Fibroblast of mammary gland (primary cell): ENCODE measurements at regions not wholly inside any gene's neighbourhood (a gene's known extent, or its start where the extent isn't known, plus 50 kb on each side); places are given as distances from the start of the nearest gene placed in this dataset.

Experiments
- DNase-seq: peaks from one replicate; pipeline ENCODE4 v3.0.0-alpha.2; 2010; ENCODE audit warnings: low read depth
- H3K4me3 ChIP-seq: 2 replicates; pipeline ENCODE4 v1.5.1; 2011; ENCODE audit warnings: low read depth, mild to moderate bottlenecking, low read length, moderate library complexity; ENCODE audit not compliant: control insufficient read depth
- TF ChIP-seq, protein P1 (sequence below): conservative IDR thresholded peaks from 2 replicates; pipeline ENCODE4 v1.5.1; 2011; ENCODE audit warnings: low read depth, low read length, inconsistent platforms; ENCODE audit not compliant: control insufficient read depth, insufficient read depth

DNA sequence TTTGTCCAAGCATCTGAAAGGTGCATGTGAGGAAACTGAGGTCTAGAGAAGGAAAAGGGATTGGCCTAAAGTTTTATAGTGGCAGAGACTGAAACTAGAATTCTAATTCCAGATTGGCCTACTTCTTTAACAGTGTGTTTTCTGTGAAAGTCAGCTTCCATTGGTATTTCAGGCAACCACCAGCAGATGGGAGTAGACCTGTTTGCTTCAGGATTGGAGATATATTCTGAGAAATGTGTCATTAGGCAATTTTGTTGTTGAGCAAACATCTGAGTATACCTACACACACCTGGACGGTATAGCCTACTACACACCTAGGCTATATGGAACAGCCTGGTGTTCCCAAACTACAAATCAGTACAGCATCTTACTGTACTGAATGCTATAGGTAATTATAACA lies 207.3 kb upstream of the RADX start:
- H3K4me3 ChIP-seq, result no peak overlapping the region
- no peak for DNase-seq
- TF ChIP-seq, protein P1, sequence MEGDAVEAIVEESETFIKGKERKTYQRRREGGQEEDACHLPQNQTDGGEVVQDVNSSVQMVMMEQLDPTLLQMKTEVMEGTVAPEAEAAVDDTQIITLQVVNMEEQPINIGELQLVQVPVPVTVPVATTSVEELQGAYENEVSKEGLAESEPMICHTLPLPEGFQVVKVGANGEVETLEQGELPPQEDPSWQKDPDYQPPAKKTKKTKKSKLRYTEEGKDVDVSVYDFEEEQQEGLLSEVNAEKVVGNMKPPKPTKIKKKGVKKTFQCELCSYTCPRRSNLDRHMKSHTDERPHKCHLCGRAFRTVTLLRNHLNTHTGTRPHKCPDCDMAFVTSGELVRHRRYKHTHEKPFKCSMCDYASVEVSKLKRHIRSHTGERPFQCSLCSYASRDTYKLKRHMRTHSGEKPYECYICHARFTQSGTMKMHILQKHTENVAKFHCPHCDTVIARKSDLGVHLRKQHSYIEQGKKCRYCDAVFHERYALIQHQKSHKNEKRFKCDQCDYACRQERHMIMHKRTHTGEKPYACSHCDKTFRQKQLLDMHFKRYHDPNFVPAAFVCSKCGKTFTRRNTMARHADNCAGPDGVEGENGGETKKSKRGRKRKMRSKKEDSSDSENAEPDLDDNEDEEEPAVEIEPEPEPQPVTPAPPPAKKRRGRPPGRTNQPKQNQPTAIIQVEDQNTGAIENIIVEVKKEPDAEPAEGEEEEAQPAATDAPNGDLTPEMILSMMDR, result peak; percentile 19

DNA sequence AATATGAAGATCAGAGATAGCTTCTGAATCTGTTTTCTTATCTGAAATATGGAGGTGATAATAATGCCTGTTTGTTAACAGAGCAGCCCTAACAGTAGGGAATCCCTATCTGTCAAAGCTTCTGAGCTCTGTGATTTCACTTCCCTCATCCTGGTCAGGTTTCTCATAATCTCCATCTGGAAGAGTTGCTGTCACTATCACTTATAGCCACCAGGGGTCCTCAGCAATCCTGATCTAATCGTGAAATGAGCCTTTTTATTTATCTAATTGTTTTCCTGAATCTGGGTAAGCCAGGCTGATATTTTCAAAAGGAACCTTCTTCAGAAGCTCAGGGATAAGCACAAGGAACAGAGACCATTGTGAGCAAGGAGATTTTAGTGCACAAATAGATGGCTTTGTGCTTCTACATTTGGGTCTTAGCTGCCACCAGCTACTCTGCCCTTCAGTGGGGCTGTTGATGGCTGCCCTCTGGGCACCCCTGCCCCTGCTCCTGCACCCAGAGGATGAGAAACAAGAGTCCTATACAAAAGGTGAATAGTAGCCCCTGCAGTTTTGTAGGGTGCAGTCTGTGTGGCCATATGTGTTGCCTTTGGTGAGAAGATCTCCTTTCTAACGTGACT lies 196.4 kb upstream of the RADX start:
- DNase-seq, result peak; percentile 28
- no peak overlapping the region for H3K4me3 ChIP-seq
- TF ChIP-seq, protein P1, result peak; percentile 72

DNA sequence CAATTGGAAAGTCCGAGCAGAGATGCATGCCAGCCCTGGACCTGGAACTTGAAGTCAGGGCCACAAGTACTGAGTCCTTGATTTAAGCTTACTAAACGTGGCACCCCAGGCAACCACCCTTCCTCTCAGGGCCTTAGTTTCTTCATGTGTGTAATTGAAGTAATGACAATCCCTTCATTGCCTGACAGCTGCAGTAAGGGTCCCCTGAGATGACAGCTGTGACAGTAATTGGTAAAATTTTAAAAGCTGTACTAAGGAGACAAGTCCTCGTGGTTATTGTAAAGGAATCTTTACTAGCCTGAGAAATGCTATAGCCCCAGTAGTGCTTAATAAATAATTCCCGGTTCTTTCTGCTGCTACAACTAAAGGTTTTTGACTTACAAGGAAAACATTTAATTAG lies 175.1 kb upstream of the RADX start:
- TF ChIP-seq, protein P1, result no peak
- no peak for DNase-seq
- H3K4me3 ChIP-seq, result no peak overlapping the region

DNA sequence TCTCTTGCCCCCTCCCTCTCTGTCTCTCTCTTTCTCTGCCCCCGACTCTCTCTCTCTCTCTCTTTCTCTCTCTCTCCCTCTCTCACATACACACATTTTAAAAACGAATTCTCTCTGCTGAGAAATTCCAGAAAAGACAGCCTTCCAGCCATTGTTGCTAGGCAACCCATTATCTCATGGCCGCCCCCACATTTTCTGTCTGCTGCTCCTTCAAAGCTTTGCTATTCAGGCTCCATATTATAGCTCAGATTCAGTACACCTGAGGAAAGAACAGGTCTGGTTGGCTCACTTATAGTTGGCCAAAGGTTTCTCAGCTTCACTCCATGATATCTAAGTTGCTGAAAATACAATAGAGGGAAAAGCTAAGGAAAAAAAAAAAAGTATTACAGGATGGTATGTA lies 174.4 kb upstream of the RADX start:
- TF ChIP-seq, protein P1, result no peak
- no peak for DNase-seq
- H3K4me3 ChIP-seq, result no peak overlapping the region

DNA sequence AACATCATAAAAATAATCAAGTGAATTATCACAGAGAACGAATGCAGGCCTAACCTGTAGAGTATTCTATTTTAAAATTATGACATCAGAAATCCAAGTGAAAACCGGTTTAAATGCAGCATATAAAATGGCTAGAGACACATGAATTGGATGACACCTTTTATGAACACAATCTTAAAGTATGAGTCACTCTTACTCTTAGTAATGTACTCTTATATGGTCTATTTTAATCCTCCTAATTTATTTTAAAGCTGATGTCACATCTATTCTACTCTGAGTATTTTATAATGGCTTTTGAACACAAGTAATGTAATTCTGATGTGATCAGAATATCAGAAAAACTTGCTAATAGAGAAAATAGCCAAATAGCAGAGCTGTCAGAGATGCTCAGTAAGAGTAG lies 161.4 kb upstream of the RADX start:
- no peak for DNase-seq
- TF ChIP-seq, protein P1, result no peak
- no peak overlapping the region for H3K4me3 ChIP-seq

DNA sequence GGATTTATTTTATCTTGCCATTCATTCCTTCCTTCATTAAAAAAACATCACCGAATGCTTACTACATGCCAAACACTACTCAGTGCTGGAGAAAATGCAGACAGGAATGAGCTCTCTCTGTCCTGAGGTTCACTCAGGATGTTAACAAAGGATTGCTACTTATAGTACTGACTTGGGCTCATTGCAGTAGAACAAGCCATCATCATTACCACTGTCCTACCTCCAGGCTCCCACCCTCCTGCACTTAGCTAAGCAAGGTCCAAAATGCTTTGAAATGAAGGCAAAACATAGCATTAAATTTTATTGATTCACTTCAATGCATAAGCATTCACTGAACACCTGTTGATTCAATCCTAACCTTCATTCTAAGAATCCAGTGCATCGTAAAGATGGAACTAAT lies 159.8 kb upstream of the RADX start:
- TF ChIP-seq, protein P1, result no peak
- H3K4me3 ChIP-seq, result no peak overlapping the region
- DNase-seq, result no peak

DNA sequence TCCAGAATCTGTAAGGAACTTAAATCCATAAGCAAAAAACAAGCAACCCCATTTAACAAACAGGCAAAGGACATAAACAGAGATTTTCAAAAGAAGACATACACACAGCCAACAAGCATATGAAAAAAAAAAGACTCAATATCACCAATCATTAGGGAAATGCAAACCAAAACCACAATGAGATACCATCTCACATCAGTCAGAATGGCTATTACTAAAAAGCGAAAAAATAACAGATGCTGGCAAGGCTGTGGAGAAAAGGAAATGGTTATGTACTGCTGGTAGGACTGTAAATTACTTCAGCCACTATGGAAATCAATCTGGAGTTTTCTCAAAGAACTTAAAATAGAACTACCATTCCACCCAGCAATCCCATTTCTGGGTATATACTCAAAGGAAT lies 156.8 kb upstream of the RADX start:
- H3K4me3 ChIP-seq, result no peak overlapping the region
- no peak for DNase-seq

More for the DNA sequence above, 156.8 kb upstream of the RADX start:
- TF ChIP-seq, protein P1, result no peak
